CD4-positive, alpha-beta T cell (primary cell): ENCODE measurements at regions not wholly inside any gene's neighbourhood (a gene's known extent, or its start where the extent isn't known, plus 50 kb on each side); places are given as distances from the start of the nearest gene placed in this dataset.

Experiments
- ATAC-seq: fragments of 200-7000 bp; cut with Tn5 transposase; one replicate; pipeline ENCODE4 v1.10.0; 2022; ENCODE audit warnings: mild to moderate bottlenecking; ENCODE audit not compliant: poor library complexity
- CTCF ChIA-PET: fragments of 350-600 bp; sonication (Branson Sonifier 250); formaldehyde crosslinking; loops from one replicate; lab custom pipeline; 2021; ENCODE audit warnings: antibody characterized with exemption, inconsistent platforms; lab: Charles Lee
- POLR2A ChIA-PET: fragments of 350-600 bp; sonication (Branson Sonifier 250); formaldehyde crosslinking; loops from one replicate; lab custom pipeline; 2021; ENCODE audit warnings: antibody characterized with exemption, inconsistent platforms; lab: Charles Lee
- DNase-seq, 14 experiments: peaks; one replicate each; pipeline ENCODE4 v3.0.0-alpha.2; 2013 to 2020; ENCODE audit warnings: mixed read lengths in 2 of 14
- H3K27ac ChIP-seq, 2 donors: one replicate each; pipeline versions ENCODE4 v1.5.1 to v1.7.0; 2013; ENCODE audit warnings: low read length in 2 of 2, low read depth in 1 of 2, mild to moderate bottlenecking in 1 of 2
- H3K27me3 ChIP-seq, 2 experiments: 1 replicate in 1 of 2; 2 replicates in 1 of 2; pipeline versions ENCODE4 v1.6.1 to v1.7.0; 2013; ENCODE audit warnings: low read length in 2 of 2, control low read depth in 1 of 2, mild to moderate bottlenecking in 1 of 2, moderate library complexity in 1 of 2; ENCODE audit not compliant: insufficient read depth in 2 of 2, control insufficient read depth in 1 of 2
- H3K36me3 ChIP-seq: one replicate; pipeline ENCODE4 v1.6.1; 2013; ENCODE audit warnings: low read length, control low read depth; ENCODE audit not compliant: insufficient read depth
- H3K4me1 ChIP-seq: one replicate; pipeline ENCODE4 v1.6.1; 2013; ENCODE audit warnings: low read length, control low read depth; ENCODE audit not compliant: insufficient read depth
- H3K4me3 ChIP-seq: one replicate; pipeline ENCODE4 v1.5.1; 2013; ENCODE audit warnings: mild to moderate bottlenecking, low read length, moderate library complexity
- H3K9me3 ChIP-seq, 2 experiments: 1 replicate in 1 of 2; 2 replicates in 1 of 2; pipeline versions ENCODE4 v1.6.1 to v1.7.0; 2013; ENCODE audit warnings: low read length in 2 of 2, mild to moderate bottlenecking in 2 of 2, control low read depth in 1 of 2, moderate library complexity in 1 of 2; ENCODE audit not compliant: control insufficient read depth in 1 of 2, insufficient read depth in 1 of 2
- H3K27ac Mint-ChIP-seq: one replicate; pipeline ENCODE4 v1.8.0; 2020; ENCODE audit warnings: mixed read lengths
- H3K27me3 Mint-ChIP-seq: one replicate; pipeline ENCODE4 v1.8.0; 2021; ENCODE audit warnings: mixed read lengths
- H3K36me3 Mint-ChIP-seq: one replicate; pipeline ENCODE4 v1.8.0; 2021; ENCODE audit warnings: low read depth, mixed read lengths
- H3K4me1 Mint-ChIP-seq: one replicate; pipeline ENCODE4 v1.8.0; 2021; ENCODE audit warnings: low read depth, mixed read lengths
- H3K4me3 Mint-ChIP-seq: one replicate; pipeline ENCODE4 v1.8.0; 2020; ENCODE audit warnings: mild to moderate bottlenecking, mixed read lengths
- H3K9me3 Mint-ChIP-seq: one replicate; pipeline ENCODE4 v1.8.0; 2020; ENCODE audit warnings: mixed read lengths
- CTCF ChIP-seq: fragments of 200-600 bp; IDR thresholded peaks from one replicate; pipeline ENCODE4 v1.8.0; 2022; ENCODE audit warnings: antibody characterized with exemption, mild to moderate bottlenecking
- intact Hi-C, 2 experiments: fragments of 100-400 bp; cut with DNase I in 1 of 2; cut with micrococcal nuclease in 1 of 2; formaldehyde crosslinking; loops; one replicate each; pipeline versions ENCODE4 v1.15.1 to v1.9.0; 2023 to 2025; cut with DNase I, micrococcal nuclease

- no peak for DNase-seq
- no peak overlapping the region for H3K27ac ChIP-seq
- POLR2A ChIA-PET: no interaction called here
- ATAC-seq: no peak
- no peak overlapping the region for H3K4me3 ChIP-seq
- intact Hi-C loops: no loop called here
- Mint-ChIP-seq H3K4me1 (no peaks in the 10 kb centered on the region), H3K4me3 (no peak overlapping the region), H3K36me3 (no peaks in the 10 kb centered on the region), H3K9me3 (peaks cover 3% of the 10 kb centered on the region), H3K27me3 (no peaks in the 10 kb centered on the region), H3K27ac (no peak overlapping the region)
- TF ChIP-seq CTCF: no peak
- no peaks in the 10 kb centered on the region for H3K36me3 ChIP-seq
- no peaks in the 10 kb centered on the region for H3K4me1 ChIP-seq
- no peaks in the 10 kb centered on the region for H3K27me3 ChIP-seq
- CTCF ChIA-PET: no interaction called here
- H3K9me3 ChIP-seq: peaks cover 0 to 4% of the 10 kb centered on the region in 2 experiments
These were observed 319.5 kb downstream of the FOXA2 start for GRCh38 chr20:22264917-22265316.

GRCh38 chr20:22260506-22260905, 323.9 kb downstream of the FOXA2 start:
- intact Hi-C loops: no loop called here
- no peaks in the 10 kb centered on the region for H3K27me3 Mint-ChIP-seq
- CTCF ChIA-PET: no interaction called here
- H3K4me1 Mint-ChIP-seq: no peaks in the 10 kb centered on the region
- H3K9me3 Mint-ChIP-seq: no peaks in the 10 kb centered on the region
- Histone ChIP-seq H3K4me1 (no peaks in the 10 kb centered on the region), H3K9me3 (peaks cover 0 to 4% of the 10 kb centered on the region in 2 experiments), H3K27me3 (no peaks in the 10 kb centered on the region), H3K4me3 (no peak overlapping the region), H3K27ac (no peak overlapping the region), H3K36me3 (no peaks in the 10 kb centered on the region)
- H3K27ac Mint-ChIP-seq: no peak overlapping the region
- no peak for DNase-seq
- no peak for TF ChIP-seq CTCF
- ATAC-seq: no peak
- H3K4me3 Mint-ChIP-seq: no peak overlapping the region
- POLR2A ChIA-PET: no interaction called here
- no peaks in the 10 kb centered on the region for H3K36me3 Mint-ChIP-seq

- ATAC-seq (no peak), DNase-seq (no peak)
- no peaks in the 10 kb centered on the region for H3K4me1 ChIP-seq
- Mint-ChIP-seq H3K27me3 (no peaks in the 10 kb centered on the region), H3K36me3 (no peaks in the 10 kb centered on the region), H3K4me1 (no peaks in the 10 kb centered on the region), H3K4me3 (no peak overlapping the region), H3K9me3 (no peaks in the 10 kb centered on the region), H3K27ac (no peak overlapping the region)
- H3K27ac ChIP-seq: no peak overlapping the region
- TF ChIP-seq CTCF: no peak
- H3K27me3 ChIP-seq: no peaks in the 10 kb centered on the region
- ChIA-PET POLR2A (no interaction called here), CTCF (no interaction called here)
- no peaks in the 10 kb centered on the region for H3K36me3 ChIP-seq
- H3K4me3 ChIP-seq: no peak overlapping the region
- intact Hi-C loops: no loop called here
- H3K9me3 ChIP-seq: peaks cover 0 to 4% of the 10 kb centered on the region in 2 experiments
These were observed 326.5 kb downstream of the FOXA2 start for GRCh38 chr20:22257912-22258311.
